ENCODE measurements at regions not wholly inside any gene's neighbourhood (a gene's known extent, or its start where the extent isn't known, plus 50 kb on each side); places are given as distances from the start of the nearest gene placed in this dataset.

GRCh38 chr14:80005561-80005960, 205.7 kb downstream of the DIO2 start:
- TF ChIP-seq ZNF75A (CRISPR knock-in tag; IDR thresholded peaks at IDR 0.05) (no peak), STAT5B (CRISPR knock-in tag; IDR thresholded peaks at IDR 0.05) (no peak), CTCF (IDR thresholded peaks at IDR 0.05 in 2 of 3, conservative IDR thresholded peaks at IDR 0.05 in 1 of 3; ENCODE audit: insufficient read depth in 2 of 3, low read depth in 1 of 3, low read length in 3 of 3) (no peak), CBFA2T3 (IDR thresholded peaks at IDR 0.05) (no peak), FOXP4 (CRISPR knock-in tag; IDR thresholded peaks at IDR 0.05; ENCODE audit: borderline replicate concordance) (no peak)
